ENCODE measurements at regions not wholly inside any gene's neighbourhood (a gene's known extent, or its start where the extent isn't known, plus 50 kb on each side); places are given as distances from the start of the nearest gene placed in this dataset.
A peak's percentile ranks its signal among the peaks of the same experiment; 100 is the strongest.
"Not testable (repeated sequence)": the region's sequence is repeated elsewhere in the genome, so short reads cannot be mapped to it uniquely, and the experiment has no call there.

DNA sequence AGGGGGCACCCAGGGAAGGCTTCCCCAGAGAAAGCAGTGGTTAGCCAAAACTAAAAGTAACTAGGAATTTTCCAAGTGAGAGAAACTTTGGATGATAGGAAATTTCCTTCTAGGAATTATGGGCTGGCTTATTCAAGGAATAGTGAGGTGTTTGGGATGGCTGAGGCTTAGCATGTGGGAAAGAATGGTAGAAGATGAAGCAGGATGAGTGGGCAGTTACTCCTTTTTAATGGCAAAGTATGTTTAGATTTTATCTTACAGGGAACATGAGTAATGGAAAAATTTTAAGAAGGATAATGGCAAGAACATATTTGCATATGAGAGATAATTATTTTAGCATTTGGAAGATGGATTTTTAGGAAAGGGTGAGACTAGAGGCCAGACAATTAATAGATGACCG, 197.6 kb downstream of the SLC38A4 start:
- H3K36me3 ChIP-seq (ENCODE audit: insufficient read depth, low read length) = no peaks in the 10 kb centered on the region
- H3K27me3 ChIP-seq (ENCODE audit: insufficient read depth, low read length) = no peaks in the 10 kb centered on the region
- H3K4me3 ChIP-seq (ENCODE audit: low read depth, low read length) = no peak overlapping the region
- H3K4me1 ChIP-seq (ENCODE audit: control insufficient read depth, insufficient read depth, low read length, unreplicated experiment) = peaks cover 7% of the 10 kb centered on the region
- H2AFZ ChIP-seq (ENCODE audit: low read length, unreplicated experiment) = no peak overlapping the region
- H3K27ac ChIP-seq (ENCODE audit: low read depth, low read length) = no peak overlapping the region
- H3K79me2 ChIP-seq (ENCODE audit: control insufficient read depth, insufficient read depth, low read length, unreplicated experiment) = no peaks in the 10 kb centered on the region

- Histone ChIP-seq H3K79me2 (ENCODE audit: control insufficient read depth, insufficient read depth, low read length, unreplicated experiment) (no peaks in the 10 kb centered on the region), H3K4me1 (ENCODE audit: control insufficient read depth, insufficient read depth, low read length, unreplicated experiment) (peaks cover 7% of the 10 kb centered on the region), H3K36me3 (ENCODE audit: insufficient read depth, low read length) (no peaks in the 10 kb centered on the region), H2AFZ (ENCODE audit: low read length, unreplicated experiment) (no peak overlapping the region), H3K27ac (ENCODE audit: low read depth, low read length) (no peak overlapping the region), H3K27me3 (ENCODE audit: insufficient read depth, low read length) (no peaks in the 10 kb centered on the region), H3K4me3 (ENCODE audit: low read depth, low read length) (no peak overlapping the region)
These were observed 198.1 kb downstream of the SLC38A4 start for GRCh38 chr12:46627686-46628085.

DNA sequence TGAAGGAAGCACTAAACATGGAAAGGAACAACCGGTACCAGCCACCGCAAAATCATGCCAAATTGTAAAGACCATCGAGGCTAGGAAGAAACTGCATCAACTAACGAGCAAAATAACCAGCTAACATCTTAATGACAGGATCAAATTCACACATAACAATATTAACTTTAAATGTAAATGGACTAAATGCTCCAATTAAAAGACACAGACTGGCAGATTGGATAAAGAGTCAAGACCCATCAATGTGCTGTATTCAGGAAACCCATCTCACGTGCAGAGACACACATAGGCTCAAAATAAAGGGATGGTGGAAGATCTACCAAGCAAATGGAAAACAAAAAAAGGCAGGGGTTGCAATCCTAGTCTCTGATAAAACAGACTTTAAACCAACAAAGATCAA, 206.3 kb downstream of the SLC38A4 start:
- H2AFZ ChIP-seq (ENCODE audit: low read length, unreplicated experiment); H3K4me3 ChIP-seq (ENCODE audit: low read depth, low read length); H3K79me2 ChIP-seq (ENCODE audit: control insufficient read depth, insufficient read depth, low read length, unreplicated experiment); H3K27me3 ChIP-seq (ENCODE audit: insufficient read depth, low read length); H3K27ac ChIP-seq (ENCODE audit: low read depth, low read length); H3K4me1 ChIP-seq (ENCODE audit: control insufficient read depth, insufficient read depth, low read length, unreplicated experiment): not testable (repeated sequence)
- H3K36me3 ChIP-seq (ENCODE audit: insufficient read depth, low read length) = peaks cover 11% of the 10 kb centered on the region; the same call in 1 of the 2 replicates

DNA sequence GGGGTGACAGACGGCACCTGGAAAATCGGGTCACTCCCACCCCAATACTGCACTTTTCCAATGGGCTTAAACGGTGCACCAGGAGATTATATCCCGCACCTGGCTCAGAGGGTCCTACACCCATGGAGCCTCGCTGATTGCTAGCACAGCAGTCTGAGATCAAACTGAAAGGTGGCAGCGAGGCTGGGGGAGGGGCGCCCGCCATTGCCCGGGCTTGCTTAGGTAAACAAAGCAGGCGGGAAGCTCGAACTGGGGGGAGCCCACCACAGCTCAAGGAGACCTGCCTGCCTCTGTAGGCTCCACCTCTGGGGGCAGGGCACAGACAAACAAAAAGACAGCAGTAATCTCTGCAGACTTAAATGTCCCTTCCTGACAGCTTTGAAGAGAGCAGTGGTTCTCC, 208.1 kb downstream of the SLC38A4 start:
- peaks cover 14% of the 10 kb centered on the region; the same call in 1 of the 2 replicates for H3K36me3 ChIP-seq (ENCODE audit: insufficient read depth, low read length)
- not testable (repeated sequence) for H3K27me3 ChIP-seq (ENCODE audit: insufficient read depth, low read length); H3K27ac ChIP-seq (ENCODE audit: low read depth, low read length); H3K79me2 ChIP-seq (ENCODE audit: control insufficient read depth, insufficient read depth, low read length, unreplicated experiment); H2AFZ ChIP-seq (ENCODE audit: low read length, unreplicated experiment); H3K4me1 ChIP-seq (ENCODE audit: control insufficient read depth, insufficient read depth, low read length, unreplicated experiment); H3K4me3 ChIP-seq (ENCODE audit: low read depth, low read length)

DNA sequence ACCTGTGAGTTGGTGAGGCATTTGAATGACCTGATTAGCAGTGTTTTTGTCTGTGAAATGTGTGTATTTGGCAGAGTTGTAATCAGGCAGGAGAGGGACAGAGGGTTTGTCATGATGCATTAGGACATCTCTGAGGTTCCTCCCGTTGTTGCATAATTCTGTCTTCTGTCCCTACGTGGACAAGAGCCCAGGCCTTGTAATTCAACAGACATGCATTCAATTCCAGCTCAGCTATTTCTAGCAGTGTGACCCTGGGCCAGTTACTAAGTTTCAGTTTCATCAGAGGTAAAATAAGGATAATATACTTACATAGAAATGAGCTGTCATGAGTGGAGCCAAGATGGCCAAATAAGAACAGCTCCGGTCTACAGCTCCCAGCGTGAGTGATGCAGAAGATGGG, 208.6 kb downstream of the SLC38A4 start:
- peaks cover 14% of the 10 kb centered on the region; the same call in 1 of the 2 replicates for H3K36me3 ChIP-seq (ENCODE audit: insufficient read depth, low read length)
- H3K79me2 ChIP-seq (ENCODE audit: control insufficient read depth, insufficient read depth, low read length, unreplicated experiment) = no peaks in the 10 kb centered on the region
- no peak overlapping the region for H3K4me3 ChIP-seq (ENCODE audit: low read depth, low read length)
- peak overlapping the region; percentile 83 for H3K27ac ChIP-seq (ENCODE audit: low read depth, low read length)
- H3K4me1 ChIP-seq (ENCODE audit: control insufficient read depth, insufficient read depth, low read length, unreplicated experiment) = peaks cover 7% of the 10 kb centered on the region
- H2AFZ ChIP-seq (ENCODE audit: low read length, unreplicated experiment) = peak overlapping the region; percentile 13
- H3K27me3 ChIP-seq (ENCODE audit: insufficient read depth, low read length) = no peaks in the 10 kb centered on the region

DNA sequence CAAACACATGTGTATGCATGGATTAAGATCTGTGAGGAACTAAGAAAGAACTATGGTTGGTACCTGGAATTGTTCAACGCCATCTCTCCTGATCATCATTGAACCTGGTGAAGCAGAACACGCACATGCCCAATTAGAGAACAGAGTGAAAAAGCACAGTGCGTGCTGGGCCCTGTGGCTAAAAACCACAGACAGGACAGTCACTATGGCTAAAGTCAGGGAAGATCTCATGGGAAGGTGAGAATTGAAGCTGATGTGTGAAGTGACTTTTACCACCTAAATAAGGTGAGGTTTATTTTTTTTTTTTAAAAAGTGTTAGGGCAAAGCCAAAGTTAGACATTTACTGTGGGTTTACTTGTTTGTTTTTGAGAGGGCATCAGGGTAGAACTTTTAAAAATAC, 215.0 kb downstream of the SLC38A4 start:
- peaks cover 12% of the 10 kb centered on the region for H3K4me1 ChIP-seq (ENCODE audit: control insufficient read depth, insufficient read depth, low read length, unreplicated experiment)
- no peak overlapping the region for H3K27ac ChIP-seq (ENCODE audit: low read depth, low read length)
- no peak overlapping the region for H2AFZ ChIP-seq (ENCODE audit: low read length, unreplicated experiment)

DNA sequence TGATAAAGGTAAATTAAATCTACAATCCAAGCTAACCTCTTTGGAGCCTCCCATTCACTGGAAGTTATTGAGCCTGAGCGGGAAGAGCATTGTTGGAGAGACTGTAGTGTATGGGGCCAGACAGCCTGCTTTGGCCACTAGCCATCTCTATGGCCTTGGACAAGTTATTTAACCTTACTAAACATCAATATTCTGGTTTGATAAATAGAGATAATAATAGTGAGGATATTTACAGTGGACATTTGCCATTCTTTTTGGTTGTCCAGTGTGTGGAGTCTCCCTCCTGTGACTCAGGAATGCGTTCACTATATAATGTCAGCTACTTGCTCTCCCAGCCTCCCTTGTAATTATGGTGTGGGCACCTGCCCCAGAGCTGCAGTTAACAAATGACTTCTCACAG, 216.1 kb downstream of the SLC38A4 start:
- Histone ChIP-seq H2AFZ (ENCODE audit: low read length, unreplicated experiment) (no peak overlapping the region), H3K4me3 (ENCODE audit: low read depth, low read length) (no peak overlapping the region), H3K27me3 (ENCODE audit: insufficient read depth, low read length) (no peaks in the 10 kb centered on the region), H3K4me1 (ENCODE audit: control insufficient read depth, insufficient read depth, low read length, unreplicated experiment) (peaks cover 12% of the 10 kb centered on the region), H3K79me2 (ENCODE audit: control insufficient read depth, insufficient read depth, low read length, unreplicated experiment) (no peaks in the 10 kb centered on the region), H3K27ac (ENCODE audit: low read depth, low read length) (no peak overlapping the region), H3K36me3 (ENCODE audit: insufficient read depth, low read length) (peaks cover 4% of the 10 kb centered on the region; the same call in 1 of the 2 replicates)

More for the DNA sequence above, 215.0 kb downstream of the SLC38A4 start:
- Histone ChIP-seq H3K79me2 (ENCODE audit: control insufficient read depth, insufficient read depth, low read length, unreplicated experiment) (no peaks in the 10 kb centered on the region), H3K36me3 (ENCODE audit: insufficient read depth, low read length) (peaks cover 14% of the 10 kb centered on the region; the same call in 1 of the 2 replicates), H3K4me3 (ENCODE audit: low read depth, low read length) (no peak overlapping the region), H3K27me3 (ENCODE audit: insufficient read depth, low read length) (no peaks in the 10 kb centered on the region)

DNA sequence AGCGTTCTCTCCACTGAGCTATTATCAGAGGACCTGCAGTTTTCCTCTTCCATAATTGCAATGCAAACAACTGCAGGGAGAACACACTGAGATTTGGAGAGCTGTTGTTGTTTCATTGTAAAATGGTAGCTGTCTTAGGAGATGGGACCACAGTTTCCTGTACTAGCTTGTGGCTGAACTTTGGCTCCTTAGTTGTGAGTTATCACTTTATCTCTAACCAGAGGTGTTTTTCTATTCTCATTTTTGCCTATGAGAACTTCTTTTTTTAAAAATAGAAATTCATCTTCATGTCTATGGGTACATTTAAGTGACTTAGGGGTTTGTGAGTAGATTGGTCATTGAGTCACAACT, 216.5 kb downstream of the SLC38A4 start:
- H2AFZ ChIP-seq (ENCODE audit: low read length, unreplicated experiment) = peak overlapping the region; percentile 64
- H3K36me3 ChIP-seq (ENCODE audit: insufficient read depth, low read length) = peaks cover 3% of the 10 kb centered on the region; the same call in 1 of the 2 replicates
- H3K27ac ChIP-seq (ENCODE audit: low read depth, low read length) = no peak overlapping the region
- H3K4me1 ChIP-seq (ENCODE audit: control insufficient read depth, insufficient read depth, low read length, unreplicated experiment) = peaks cover 12% of the 10 kb centered on the region
- no peaks in the 10 kb centered on the region for H3K79me2 ChIP-seq (ENCODE audit: control insufficient read depth, insufficient read depth, low read length, unreplicated experiment)
- H3K27me3 ChIP-seq (ENCODE audit: insufficient read depth, low read length) = no peaks in the 10 kb centered on the region
- H3K4me3 ChIP-seq (ENCODE audit: low read depth, low read length) = no peak overlapping the region

GRCh38 chr12:46608431-46609272, 217.1 kb downstream of the SLC38A4 start:
- H3K4me3 ChIP-seq (ENCODE audit: low read depth, low read length) = no peak overlapping the region
- H3K27ac ChIP-seq (ENCODE audit: low read depth, low read length) = peak overlapping the region; percentile 37
- H2AFZ ChIP-seq (ENCODE audit: low read length, unreplicated experiment) = peak overlapping the region; percentile 64
- peaks cover 12% of the 10 kb centered on the region for H3K4me1 ChIP-seq (ENCODE audit: control insufficient read depth, insufficient read depth, low read length, unreplicated experiment)
- no peaks in the 10 kb centered on the region for H3K79me2 ChIP-seq (ENCODE audit: control insufficient read depth, insufficient read depth, low read length, unreplicated experiment)
- H3K36me3 ChIP-seq (ENCODE audit: insufficient read depth, low read length) = peaks cover 3% of the 10 kb centered on the region; the same call in 1 of the 2 replicates
- H3K27me3 ChIP-seq (ENCODE audit: insufficient read depth, low read length) = no peaks in the 10 kb centered on the region

- H3K4me3 ChIP-seq (ENCODE audit: low read depth, low read length) = no peak overlapping the region
- H2AFZ ChIP-seq (ENCODE audit: low read length, unreplicated experiment) = no peak overlapping the region
- H3K79me2 ChIP-seq (ENCODE audit: control insufficient read depth, insufficient read depth, low read length, unreplicated experiment) = no peaks in the 10 kb centered on the region
- H3K27me3 ChIP-seq (ENCODE audit: insufficient read depth, low read length) = no peaks in the 10 kb centered on the region
- no peak overlapping the region for H3K27ac ChIP-seq (ENCODE audit: low read depth, low read length)
- no peaks in the 10 kb centered on the region for H3K36me3 ChIP-seq (ENCODE audit: insufficient read depth, low read length)
- H3K4me1 ChIP-seq (ENCODE audit: control insufficient read depth, insufficient read depth, low read length, unreplicated experiment) = peaks cover 12% of the 10 kb centered on the region
These were observed 221.1 kb downstream of the SLC38A4 start for GRCh38 chr12:46604684-46605083.

DNA sequence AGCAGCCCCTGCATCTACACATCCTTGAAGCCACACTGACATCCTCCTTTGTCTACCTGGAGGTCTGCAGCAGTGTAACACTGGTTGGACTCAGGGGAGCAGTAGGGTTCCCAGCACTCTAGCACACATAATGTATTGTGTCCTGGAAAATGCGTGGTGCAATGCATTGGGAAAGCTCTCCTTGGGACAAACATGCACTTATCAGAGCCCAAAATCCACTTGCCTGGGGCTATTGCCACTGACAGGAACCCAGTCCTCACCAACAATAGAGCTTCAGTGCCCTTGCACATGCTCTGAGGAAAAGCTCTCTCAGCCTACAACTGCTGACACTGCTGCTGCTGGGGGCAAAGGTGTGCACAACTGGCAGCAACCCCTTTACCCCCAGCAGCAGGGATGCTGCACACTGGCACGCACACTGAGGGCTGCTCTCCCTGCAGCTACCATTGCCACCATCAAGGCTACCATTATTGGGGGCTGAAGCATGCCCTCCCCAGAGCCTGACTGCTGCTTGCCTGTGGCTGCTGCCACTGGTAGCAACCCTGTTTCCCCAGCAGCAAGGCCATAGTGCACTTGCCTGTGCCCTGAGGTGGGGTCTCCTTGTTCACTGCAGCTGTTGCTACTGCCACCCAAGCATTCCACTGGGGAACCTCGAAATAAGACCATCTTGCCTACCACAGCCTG, 221.9 kb downstream of the SLC38A4 start:
- Histone ChIP-seq H3K27ac (ENCODE audit: low read depth, low read length) (no peak overlapping the region), H3K4me1 (ENCODE audit: control insufficient read depth, insufficient read depth, low read length, unreplicated experiment) (peaks cover 7% of the 10 kb centered on the region), H3K27me3 (ENCODE audit: insufficient read depth, low read length) (no peaks in the 10 kb centered on the region), H3K4me3 (ENCODE audit: low read depth, low read length) (no peak overlapping the region), H2AFZ (ENCODE audit: low read length, unreplicated experiment) (no peak overlapping the region), H3K36me3 (ENCODE audit: insufficient read depth, low read length) (no peaks in the 10 kb centered on the region), H3K79me2 (ENCODE audit: control insufficient read depth, insufficient read depth, low read length, unreplicated experiment) (no peaks in the 10 kb centered on the region)

All from ACC112 (cell line).